Fibroblast of villous mesenchyme (primary cell): ENCODE measurements at regions not wholly inside any gene's neighbourhood (a gene's known extent, or its start where the extent isn't known, plus 50 kb on each side); places are given as distances from the start of the nearest gene placed in this dataset.

Experiments
- DNase-seq: peaks from one replicate; pipeline ENCODE4 v3.0.0-alpha.2; 2010; ENCODE audit warnings: low read depth
- H3K4me3 ChIP-seq: 2 replicates; pipeline ENCODE4 v1.5.1; 2011; ENCODE audit warnings: low read depth, mild to moderate bottlenecking, low read length
- CTCF ChIP-seq: IDR thresholded peaks from 2 replicates; pipeline ENCODE4 v1.5.1; 2012; ENCODE audit warnings: low read depth, mild to moderate bottlenecking, low read length; ENCODE audit not compliant: insufficient read depth

GRCh38 chr13:65555962-65556361 lies 1674.2 kb downstream of the PCDH9 start:
- TF ChIP-seq CTCF, result no peak
- H3K4me3 ChIP-seq, result no peak overlapping the region
- no peak for DNase-seq

- H3K4me3 ChIP-seq, result no peak overlapping the region
- DNase-seq, result no peak
- TF ChIP-seq CTCF, result no peak
Measured at GRCh38 chr13:65553096-65553727, 1676.9 kb downstream of the PCDH9 start.

- no peak for DNase-seq
- H3K4me3 ChIP-seq, result no peak overlapping the region
- no peak for TF ChIP-seq CTCF
Measured at GRCh38 chr13:65551208-65551607, 1678.9 kb downstream of the PCDH9 start.

GRCh38 chr13:65540175-65540574 lies 1690.0 kb downstream of the PCDH9 start:
- no peak for DNase-seq
- no peak overlapping the region for H3K4me3 ChIP-seq
- TF ChIP-seq CTCF, result no peak

GRCh38 chr13:65535370-65535769 lies 1694.8 kb downstream of the PCDH9 start:
- DNase-seq, result no peak
- no peak for TF ChIP-seq CTCF
- H3K4me3 ChIP-seq, result no peak overlapping the region

- no peak for TF ChIP-seq CTCF
- no peak overlapping the region for H3K4me3 ChIP-seq
- DNase-seq, result no peak
Measured at GRCh38 chr13:65532231-65532630, 1697.9 kb downstream of the PCDH9 start.

GRCh38 chr13:65530688-65531087 lies 1699.4 kb downstream of the PCDH9 start:
- no peak for DNase-seq
- no peak overlapping the region for H3K4me3 ChIP-seq
- no peak for TF ChIP-seq CTCF
